Upper lobe of left lung (tissue), 4 donors: ENCODE measurements at regions not wholly inside any gene's neighbourhood (a gene's known extent, or its start where the extent isn't known, plus 50 kb on each side); places are given as distances from the start of the nearest gene placed in this dataset.

Source experiments
- POLR2AphosphoS5 ChIP-seq, 2 donors: sonication (generic); formaldehyde crosslinking; IDR thresholded peaks; one replicate each; pipeline ENCODE4 v1.5.1; 2017; ENCODE audit warnings: antibody characterized with exemption in 2 of 2
- TF ChIP-seq, protein P1 (sequence below), 6 experiments: fragments of 450-650 bp in 4 of 6; fragments of 200-600 bp in 2 of 6; sonication (generic) in 2 of 6; IDR thresholded peaks; one replicate each; pipeline ENCODE4 v1.5.1; 2016 to 2019; ENCODE audit warnings: antibody characterized with exemption in 6 of 6

DNA sequence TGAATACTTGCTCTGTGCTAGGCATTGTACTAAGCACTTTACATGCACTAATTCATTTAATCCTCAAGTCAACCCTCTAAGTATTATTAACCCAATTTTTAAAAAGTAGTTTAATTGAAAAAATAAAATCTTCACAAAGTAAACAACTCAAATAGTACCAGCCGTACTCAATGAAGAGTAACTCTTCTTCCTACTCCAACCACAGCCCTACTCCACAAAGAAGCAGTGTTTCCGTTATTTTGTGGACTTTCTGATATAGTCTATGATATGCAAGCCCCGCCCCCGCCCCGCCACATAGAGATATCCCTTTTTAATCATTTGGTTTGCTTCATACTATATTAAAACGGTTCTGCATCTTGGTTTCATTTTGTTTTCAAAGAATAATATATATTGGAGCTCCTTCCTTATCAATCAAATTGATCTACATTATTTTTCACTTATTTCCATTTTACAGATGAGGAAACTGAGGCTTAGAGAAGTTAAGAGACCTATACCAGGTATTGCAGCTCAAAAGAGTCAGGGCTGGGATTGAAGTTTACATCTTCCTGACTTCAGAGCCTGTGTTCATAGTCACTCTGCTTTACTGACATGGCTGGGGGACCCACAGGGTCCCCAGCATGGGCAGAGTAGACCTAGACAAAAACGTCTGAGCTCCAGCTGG, 78.6 kb downstream of the PCDH1 start:
- TF ChIP-seq, protein P1, sequence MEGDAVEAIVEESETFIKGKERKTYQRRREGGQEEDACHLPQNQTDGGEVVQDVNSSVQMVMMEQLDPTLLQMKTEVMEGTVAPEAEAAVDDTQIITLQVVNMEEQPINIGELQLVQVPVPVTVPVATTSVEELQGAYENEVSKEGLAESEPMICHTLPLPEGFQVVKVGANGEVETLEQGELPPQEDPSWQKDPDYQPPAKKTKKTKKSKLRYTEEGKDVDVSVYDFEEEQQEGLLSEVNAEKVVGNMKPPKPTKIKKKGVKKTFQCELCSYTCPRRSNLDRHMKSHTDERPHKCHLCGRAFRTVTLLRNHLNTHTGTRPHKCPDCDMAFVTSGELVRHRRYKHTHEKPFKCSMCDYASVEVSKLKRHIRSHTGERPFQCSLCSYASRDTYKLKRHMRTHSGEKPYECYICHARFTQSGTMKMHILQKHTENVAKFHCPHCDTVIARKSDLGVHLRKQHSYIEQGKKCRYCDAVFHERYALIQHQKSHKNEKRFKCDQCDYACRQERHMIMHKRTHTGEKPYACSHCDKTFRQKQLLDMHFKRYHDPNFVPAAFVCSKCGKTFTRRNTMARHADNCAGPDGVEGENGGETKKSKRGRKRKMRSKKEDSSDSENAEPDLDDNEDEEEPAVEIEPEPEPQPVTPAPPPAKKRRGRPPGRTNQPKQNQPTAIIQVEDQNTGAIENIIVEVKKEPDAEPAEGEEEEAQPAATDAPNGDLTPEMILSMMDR (IDR thresholded peaks at IDR 0.05): no peak
- TF ChIP-seq POLR2AphosphoS5 (IDR thresholded peaks at IDR 0.05): no peak
